ENCODE measurements at regions not wholly inside any gene's neighbourhood (a gene's known extent, or its start where the extent isn't known, plus 50 kb on each side); places are given as distances from the start of the nearest gene placed in this dataset.

- TF ChIP-seq CTCF (IDR thresholded peaks at IDR 0.05), result no peak
- TF ChIP-seq POLR2A (IDR thresholded peaks at IDR 0.05), result no peak
Measured at GRCh38 chr10:125230251-125230650, 69.9 kb upstream of the CTBP2 start.
